HG02970 (cell line): ENCODE measurements at regions not wholly inside any gene's neighbourhood (a gene's known extent, or its start where the extent isn't known, plus 50 kb on each side); places are given as distances from the start of the nearest gene placed in this dataset.

ENCODE experiments used
- ATAC-seq: cut with Tn5 transposase; IDR thresholded peaks from one replicate; pipeline ENCODE4 v1.9.1; 2021; ENCODE audit warnings: mild to moderate bottlenecking, moderate library complexity, moderate number of reproducible peaks; ENCODE audit not compliant: unreplicated experiment, low FRiP score

DNA sequence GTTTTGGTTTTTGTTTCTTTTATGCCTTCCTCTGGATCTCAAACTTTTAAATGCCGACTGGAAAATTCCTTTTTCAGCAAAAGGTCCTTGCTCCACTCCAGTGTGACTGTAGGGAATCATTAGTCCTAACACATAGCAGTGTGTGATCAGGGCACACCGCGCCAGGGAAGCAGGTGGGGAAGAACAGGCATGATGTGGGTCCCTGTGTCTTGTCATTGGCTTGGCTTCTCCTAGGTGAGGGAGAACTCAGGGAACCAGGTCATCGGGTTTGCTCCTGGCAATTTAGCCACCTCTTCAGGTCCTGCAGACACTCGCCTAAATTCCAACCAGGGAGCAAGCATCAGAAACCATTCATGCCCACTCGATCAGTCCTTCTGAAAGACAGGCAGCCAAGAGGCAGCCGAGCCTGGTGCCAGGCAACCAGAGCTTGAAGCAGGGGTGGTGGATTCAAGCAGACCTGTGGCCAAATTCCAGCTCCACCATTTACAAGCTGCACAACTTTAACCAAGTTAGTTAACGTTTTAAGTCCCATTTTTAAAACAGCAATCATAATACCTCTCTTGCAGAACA is 514.2 kb downstream of the BNC2 start:
- ATAC-seq: no peak

DNA sequence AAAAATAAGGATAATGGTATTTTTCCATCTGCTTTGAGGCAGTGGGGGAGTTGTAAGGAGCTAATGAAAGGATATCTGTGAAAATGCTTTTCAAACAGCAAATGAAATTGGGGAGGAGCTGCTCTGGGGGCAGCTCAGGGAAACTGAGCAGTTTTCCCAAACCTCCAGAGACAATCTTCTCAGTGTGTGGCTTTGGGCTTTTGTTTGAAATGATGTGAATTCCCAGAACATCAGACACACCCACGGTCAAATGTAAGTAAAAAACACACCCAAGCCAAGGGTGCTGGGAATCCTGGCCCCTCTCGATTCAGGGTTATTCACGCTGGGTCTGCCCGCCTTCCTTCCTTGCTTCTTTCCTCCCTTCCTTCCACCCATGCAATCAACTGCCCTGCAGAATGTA is 512.6 kb downstream of the BNC2 start:
- no peak for ATAC-seq

DNA sequence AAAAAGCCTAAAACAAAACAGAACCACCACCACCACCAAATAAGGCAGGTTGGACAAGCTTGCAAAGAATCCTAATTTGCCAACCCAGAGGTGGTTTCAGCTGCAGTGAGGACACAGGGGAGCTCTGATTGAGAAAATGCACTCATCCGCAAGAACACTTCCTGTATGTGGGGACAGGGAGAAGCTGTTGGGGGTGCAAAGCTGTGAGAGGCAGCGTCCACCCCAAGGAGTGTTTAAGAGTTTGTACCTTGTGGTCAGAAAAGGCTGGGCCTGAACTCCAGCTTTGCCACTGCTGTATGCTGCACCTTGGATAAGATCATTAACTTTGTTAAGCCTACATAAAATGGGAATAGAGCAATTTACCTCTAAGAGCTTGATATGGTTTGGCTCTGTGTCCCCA is 511.7 kb downstream of the BNC2 start:
- no peak for ATAC-seq
